ENCODE measurements at regions not wholly inside any gene's neighbourhood (a gene's known extent, or its start where the extent isn't known, plus 50 kb on each side); places are given as distances from the start of the nearest gene placed in this dataset.

DNA sequence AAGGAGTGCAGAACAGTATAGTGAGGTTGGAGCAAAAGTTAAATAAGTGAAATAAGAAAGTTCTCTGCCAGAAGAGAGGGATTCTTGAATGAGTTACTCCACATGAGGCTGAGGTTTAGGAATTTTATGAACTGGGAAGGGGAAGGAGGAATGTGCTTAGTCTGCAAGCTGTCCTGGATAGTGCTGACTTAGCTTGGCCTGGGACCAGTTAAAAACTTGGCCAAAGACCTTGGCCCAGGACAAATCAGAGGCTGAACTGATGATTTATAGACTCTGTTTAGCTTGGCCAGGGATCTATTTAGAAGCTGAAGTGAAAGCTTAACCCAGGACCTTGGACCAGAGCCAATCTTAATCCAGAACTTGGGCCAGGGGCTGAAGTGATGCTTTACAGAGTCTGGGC is 244.4 kb upstream of the RBMY1B start:
- TF ChIP-seq CTCF (IDR thresholded peaks at IDR 0.05) (no peak), ZFX (IDR thresholded peaks at IDR 0.05; ENCODE audit: borderline replicate concordance) (no peak)

All from 22Rv1 (cell line).